ENCODE measurements at regions not wholly inside any gene's neighbourhood (a gene's known extent, or its start where the extent isn't known, plus 50 kb on each side); places are given as distances from the start of the nearest gene placed in this dataset.

GRCh38 chr5:114297915-114298314, 64.0 kb upstream of the KCNN2 start:
- TF ChIP-seq CTCF (IDR thresholded peaks at IDR 0.05) = no peak
- Histone ChIP-seq H3K4me1 (no peaks in the 10 kb centered on the region), H3K4me3 (no peak overlapping the region), H3K9me3 (peaks cover 0 to 6% (median 0%) of the 10 kb centered on the region in 12 donors), H3K27me3 (no peaks in the 10 kb centered on the region), H3K27ac (no peak overlapping the region), H3K36me3 (no peaks in the 10 kb centered on the region)
- intact Hi-C loops (cut with DNase I) = no loop called here
- no peak for DNase-seq
- 71 to 86% (median 80%) methylated on average over 3 of the region's 3 CpGs for WGBS, 4 donors
- ATAC-seq = no peak

GRCh38 chr5:114305402-114306207, 56.3 kb upstream of the KCNN2 start:
- intact Hi-C loops (cut with DNase I) = loop anchor here in 9 of 10 donors (2.0 to 10.0 kb wide), 10 partner anchors 142 to 621 kb away; no protein-coding TSS in a partner anchor
- H3K27me3 ChIP-seq = no peaks in the 10 kb centered on the region
- DNase-seq = no peak

DNA sequence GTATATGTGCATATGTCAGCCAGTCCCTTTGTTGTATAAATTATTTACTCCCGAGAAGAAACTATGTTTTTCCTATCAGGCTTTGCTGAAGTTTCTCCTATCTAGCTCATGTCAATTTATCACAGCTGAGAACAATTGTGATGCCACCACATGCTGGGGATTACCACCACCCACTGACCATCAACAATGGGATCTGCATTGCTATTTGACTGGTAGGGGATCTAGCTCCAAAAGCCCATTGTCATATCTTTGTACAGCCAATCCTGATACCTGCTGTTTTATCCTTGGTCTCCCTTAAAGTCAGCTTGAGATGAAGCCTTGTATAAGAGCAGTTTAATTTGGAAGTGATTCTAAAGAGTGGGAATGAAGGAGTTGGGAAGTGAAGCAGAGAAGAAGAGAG, 53.9 kb upstream of the KCNN2 start:
- H3K27me3 ChIP-seq = no peaks in the 10 kb centered on the region
- WGBS, 4 donors = 83 to 92% (median 87%) methylated on average over 1 of the region's 1 CpG
- DNase-seq = no peak
- intact Hi-C loops (cut with DNase I) = loop anchor here in 9 of 10 donors (5.0 to 10.0 kb wide), 8 partner anchors 139 to 623 kb away; no protein-coding TSS in a partner anchor
- no peaks in the 10 kb centered on the region for H3K9me3 ChIP-seq
- H3K4me1 ChIP-seq = peaks cover 0 to 8% (median 0%) of the 10 kb centered on the region in 12 donors
- no peak overlapping the region for H3K27ac ChIP-seq
- H3K36me3 ChIP-seq = no peaks in the 10 kb centered on the region
- TF ChIP-seq POLR2A (IDR thresholded peaks at IDR 0.05) = no peak
- TF ChIP-seq CTCF (IDR thresholded peaks at IDR 0.05) = no peak
- H3K4me3 ChIP-seq = no peak overlapping the region
- no peak for ATAC-seq

More at GRCh38 chr5:114305402-114306207, 56.3 kb upstream of the KCNN2 start:
- Histone ChIP-seq H3K27ac (no peak overlapping the region), H3K36me3 (no peaks in the 10 kb centered on the region), H3K9me3 (no peaks in the 10 kb centered on the region), H3K4me1 (no peaks in the 10 kb centered on the region), H3K4me3 (no peak overlapping the region)
- peak in 2 of 4 donors; percentile 28 to 50 for ATAC-seq
- no peak for TF ChIP-seq POLR2A (IDR thresholded peaks at IDR 0.05)
- TF ChIP-seq CTCF (IDR thresholded peaks at IDR 0.05) = peak; percentile 16 to 64 (median 42)
- 83 to 100% (median 92%) methylated on average over 1 of the region's 1 CpG for WGBS, 4 donors

DNA sequence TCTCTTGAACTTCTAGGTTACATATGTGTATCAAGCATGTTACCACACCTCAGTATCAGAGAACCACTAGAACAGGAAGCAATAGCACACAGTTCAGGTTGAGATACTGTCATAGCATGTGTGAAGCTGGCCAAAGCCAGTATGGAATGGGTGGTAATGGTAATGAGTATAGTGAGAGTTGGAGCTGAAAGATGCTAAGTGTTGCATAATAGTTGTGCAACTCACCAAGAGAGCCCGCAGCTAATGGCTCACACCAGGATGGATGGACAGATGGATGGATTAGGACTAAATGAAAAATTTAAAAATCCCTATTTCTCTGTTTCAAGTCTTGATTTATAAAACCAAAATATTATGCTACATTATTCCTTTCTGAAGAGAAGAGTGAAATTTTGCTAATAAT, 53.4 kb upstream of the KCNN2 start:
- peaks cover 0 to 8% (median 0%) of the 10 kb centered on the region in 12 donors for H3K4me1 ChIP-seq
- H3K27ac ChIP-seq = no peak overlapping the region
- ATAC-seq (no peak), DNase-seq (no peak)
- TF ChIP-seq CTCF (IDR thresholded peaks at IDR 0.05) (no peak), POLR2A (IDR thresholded peaks at IDR 0.05) (no peak)
- H3K4me3 ChIP-seq = no peak overlapping the region
- H3K36me3 ChIP-seq = no peaks in the 10 kb centered on the region
- WGBS, 4 donors = 88 to 98% (median 93%) methylated on average over 1 of the region's 1 CpG
- no peaks in the 10 kb centered on the region for H3K9me3 ChIP-seq
- intact Hi-C loops (cut with DNase I) = loop anchor here in 9 of 10 donors (5.0 to 10.0 kb wide), 8 partner anchors 139 to 624 kb away; no protein-coding TSS in a partner anchor
- no peaks in the 10 kb centered on the region for H3K27me3 ChIP-seq
